Body of pancreas (tissue), 4 donors: ENCODE measurements at regions not wholly inside any gene's neighbourhood (a gene's known extent, or its start where the extent isn't known, plus 50 kb on each side); places are given as distances from the start of the nearest gene placed in this dataset.
A peak's percentile ranks its signal among the peaks of the same experiment; 100 is the strongest.

ENCODE experiments used
- ATAC-seq: fragments of 150-250 bp; one replicate; pipeline ENCODE4 v1.9.1; 2016
- DNase-seq, 4 donors: peaks; one replicate each; pipeline ENCODE4 v3.0.0-alpha.2; 2019
- H3K27ac ChIP-seq, 4 donors: fragments of 200-600 bp; sonication (generic); 1 replicate in 3 of 4; 2 replicates in 1 of 4; pipeline versions ENCODE4 v1.5.1 to v1.6.1; 2016 to 2019; ENCODE audit warnings: mild to moderate bottlenecking in 1 of 4, mixed read lengths in 1 of 4, moderate library complexity in 1 of 4
- H3K27me3 ChIP-seq, 2 donors: fragments of 200-600 bp; sonication (generic); one replicate each; pipeline ENCODE4 v1.6.0; 2016; ENCODE audit warnings: mild to moderate bottlenecking in 1 of 2
- H3K36me3 ChIP-seq, 2 donors: fragments of 200-600 bp; sonication (generic); replicated peaks in 1 of 2; 2 replicates each; pipeline ENCODE4 v1.5.1; 2016; ENCODE audit warnings: low read depth in 2 of 2; ENCODE audit not compliant: insufficient read depth in 1 of 2
- H3K4me1 ChIP-seq: fragments of 200-600 bp; sonication (generic); one replicate; pipeline ENCODE4 v1.6.0; 2016
- H3K4me3 ChIP-seq, 2 donors: fragments of 200-600 bp; sonication (generic); 1 replicate in 1 of 2; 2 replicates in 1 of 2; pipeline ENCODE4 v1.5.1; 2016 to 2019
- H3K9me3 ChIP-seq, 3 donors: fragments of 200-600 bp; sonication (generic); 1 replicate in 2 of 3; 2 replicates in 1 of 3; pipeline ENCODE4 v1.5.1; 2016
- POLR2A ChIP-seq, 3 donors: fragments of 450-650 bp; IDR thresholded peaks; one replicate each; pipeline ENCODE4 v1.6.1; 2016; ENCODE audit warnings: antibody characterized with exemption in 3 of 3, mild to moderate bottlenecking in 2 of 3
- WGBS, 2 donors: methylation state at CpG; one replicate each; pipeline ENCODE4 v1.1.5; 2017; 5-methylcytosine and 5-hydroxymethylcytosine counted together
- intact Hi-C: fragments of 100-400 bp; cut with DNase I; formaldehyde crosslinking; loops from one replicate; pipeline ENCODE4 v1.15.1; 2023
- TF ChIP-seq, protein P1 (sequence below), 7 experiments: fragments of 450-650 bp in 4 of 7; fragments of 200-600 bp in 3 of 7; sonication (generic) in 3 of 7; IDR thresholded peaks; one replicate each; pipeline ENCODE4 v1.5.1; 2016 to 2019; ENCODE audit warnings: antibody characterized with exemption in 7 of 7

DNA sequence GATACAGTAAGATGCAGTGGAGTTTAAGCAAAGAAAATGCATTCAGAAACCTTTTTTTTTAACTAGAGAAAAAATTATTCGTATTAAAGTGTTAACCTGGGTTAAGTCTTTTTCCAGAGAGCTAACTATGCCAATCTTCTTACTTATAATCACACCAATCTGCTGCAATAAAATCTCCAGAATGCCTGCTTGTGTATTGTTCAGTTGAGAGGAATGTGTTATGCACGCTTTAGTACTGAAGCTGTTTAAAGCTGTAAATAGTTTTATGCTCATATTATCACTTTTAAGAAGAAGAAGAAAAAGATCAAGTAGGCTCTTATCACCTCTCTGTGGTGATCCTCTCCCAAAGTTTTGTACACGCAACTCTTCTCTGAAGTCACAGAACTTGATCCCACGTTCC, 528.7 kb downstream of the RFC3 start:
- WGBS, 2 donors, result 75 to 78% methylated on average over 4 of the region's 4 CpGs

DNA sequence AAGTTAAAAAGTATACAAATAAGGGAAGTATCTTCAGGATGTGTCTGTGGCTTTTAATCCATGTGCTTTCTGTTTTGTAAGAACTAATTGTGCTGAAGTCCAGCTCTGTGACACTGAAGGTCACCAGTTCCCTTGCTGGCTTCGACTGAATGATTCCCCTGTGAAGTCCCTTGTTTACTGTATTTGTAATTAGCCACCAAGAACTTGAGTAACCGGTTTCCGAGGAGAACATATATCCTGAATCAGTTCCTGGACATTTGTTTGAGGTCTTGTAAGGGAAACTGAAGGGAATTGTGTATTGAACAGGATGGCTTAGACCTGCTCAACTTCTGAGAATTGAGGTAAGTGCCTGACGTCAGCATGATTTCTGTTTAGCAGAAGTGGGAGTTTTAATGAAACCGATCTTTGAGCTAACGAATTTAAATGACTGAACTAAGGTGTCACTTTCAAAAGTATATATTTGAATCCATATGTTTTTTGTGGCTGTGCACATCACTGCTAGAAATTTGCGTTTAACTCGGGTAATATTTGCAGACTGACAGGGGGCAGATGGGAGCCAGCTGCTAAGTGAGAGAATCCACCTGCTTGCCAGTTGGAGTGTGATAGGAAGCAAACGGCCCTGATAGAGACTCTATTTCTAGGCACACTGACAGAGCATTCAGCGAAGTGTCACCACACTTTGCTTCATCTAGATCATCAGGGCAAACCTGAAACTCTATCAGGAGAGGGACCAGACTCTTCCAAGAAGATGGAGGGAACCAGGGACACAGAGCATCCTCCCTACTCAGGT, 530.0 kb downstream of the RFC3 start:
- 11 to 13% methylated on average over 10 of the region's 10 CpGs for WGBS, 2 donors
- Histone ChIP-seq H3K36me3 (no peaks in the 10 kb centered on the region), H3K27me3 (no peaks in the 10 kb centered on the region), H3K27ac (peak overlapping the region; percentile 63 to 73 (median 69)), H3K4me1 (peaks cover 30% of the 10 kb centered on the region), H3K9me3 (no peaks in the 10 kb centered on the region), H3K4me3 (no peak overlapping the region)
- ATAC-seq (peak; percentile 95), DNase-seq (peak; percentile 46 to 80 (median 64))
- TF ChIP-seq, protein P1, sequence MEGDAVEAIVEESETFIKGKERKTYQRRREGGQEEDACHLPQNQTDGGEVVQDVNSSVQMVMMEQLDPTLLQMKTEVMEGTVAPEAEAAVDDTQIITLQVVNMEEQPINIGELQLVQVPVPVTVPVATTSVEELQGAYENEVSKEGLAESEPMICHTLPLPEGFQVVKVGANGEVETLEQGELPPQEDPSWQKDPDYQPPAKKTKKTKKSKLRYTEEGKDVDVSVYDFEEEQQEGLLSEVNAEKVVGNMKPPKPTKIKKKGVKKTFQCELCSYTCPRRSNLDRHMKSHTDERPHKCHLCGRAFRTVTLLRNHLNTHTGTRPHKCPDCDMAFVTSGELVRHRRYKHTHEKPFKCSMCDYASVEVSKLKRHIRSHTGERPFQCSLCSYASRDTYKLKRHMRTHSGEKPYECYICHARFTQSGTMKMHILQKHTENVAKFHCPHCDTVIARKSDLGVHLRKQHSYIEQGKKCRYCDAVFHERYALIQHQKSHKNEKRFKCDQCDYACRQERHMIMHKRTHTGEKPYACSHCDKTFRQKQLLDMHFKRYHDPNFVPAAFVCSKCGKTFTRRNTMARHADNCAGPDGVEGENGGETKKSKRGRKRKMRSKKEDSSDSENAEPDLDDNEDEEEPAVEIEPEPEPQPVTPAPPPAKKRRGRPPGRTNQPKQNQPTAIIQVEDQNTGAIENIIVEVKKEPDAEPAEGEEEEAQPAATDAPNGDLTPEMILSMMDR (IDR thresholded peaks at IDR 0.05), result no peak
- no peak for TF ChIP-seq POLR2A (IDR thresholded peaks at IDR 0.05)
- intact Hi-C loops, result no loop called here

More for the DNA sequence above, 528.7 kb downstream of the RFC3 start:
- DNase-seq (no peak), ATAC-seq (no peak)
- H3K27ac ChIP-seq, result peak overlapping the region in 2 of 4 donors; percentile 69 to 73
- no peaks in the 10 kb centered on the region for H3K9me3 ChIP-seq
- peaks cover 30% of the 10 kb centered on the region for H3K4me1 ChIP-seq
- TF ChIP-seq, protein P1 (IDR thresholded peaks at IDR 0.05), result no peak
- TF ChIP-seq POLR2A (IDR thresholded peaks at IDR 0.05), result no peak
- no peaks in the 10 kb centered on the region for H3K36me3 ChIP-seq
- intact Hi-C loops, result no loop called here
- no peak overlapping the region for H3K4me3 ChIP-seq
- H3K27me3 ChIP-seq, result no peaks in the 10 kb centered on the region

DNA sequence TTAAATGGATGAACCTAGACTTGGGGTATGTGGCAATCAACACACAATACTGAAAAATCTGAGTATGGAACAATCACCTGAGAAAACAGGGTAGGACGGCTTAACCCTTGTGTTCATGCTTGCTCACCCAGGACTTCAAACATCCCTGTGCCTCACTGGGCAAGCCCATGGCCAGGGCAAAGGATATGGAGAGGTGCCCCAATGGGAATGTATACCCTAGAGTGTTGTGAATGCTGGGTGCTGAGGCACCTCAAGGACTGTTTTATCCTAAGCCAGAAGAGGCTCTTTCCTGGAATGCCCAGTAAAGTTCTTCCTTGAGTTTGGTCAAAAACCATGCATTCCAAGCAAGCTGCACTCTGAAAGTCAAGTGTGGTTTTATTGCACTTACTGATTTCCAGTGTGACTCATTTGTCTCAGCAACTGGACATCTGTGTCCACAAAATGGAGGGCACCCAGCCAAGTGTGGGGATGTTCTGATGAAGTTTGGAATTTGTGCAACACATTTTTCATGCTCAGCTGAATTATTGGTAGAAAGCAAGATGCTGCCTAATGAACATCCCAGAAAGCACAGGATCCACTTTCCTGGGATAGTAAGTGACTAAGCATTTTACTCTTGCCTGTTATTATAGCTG, 531.3 kb downstream of the RFC3 start:
- ATAC-seq, result no peak
- no peaks in the 10 kb centered on the region for H3K9me3 ChIP-seq
- DNase-seq, result peak; percentile 35 to 69 (median 58)
- intact Hi-C loops, result no loop called here
- peak overlapping the region in 3 of 4 donors; percentile 48 to 73 (median 63) for H3K27ac ChIP-seq
- no peak overlapping the region for H3K4me3 ChIP-seq
- 88 to 96% methylated on average over 1 of the region's 1 CpG for WGBS, 2 donors
- H3K4me1 ChIP-seq, result peaks cover 30% of the 10 kb centered on the region
- no peak for TF ChIP-seq POLR2A (IDR thresholded peaks at IDR 0.05)
- TF ChIP-seq, protein P1 (IDR thresholded peaks at IDR 0.05), result no peak
- no peaks in the 10 kb centered on the region for H3K27me3 ChIP-seq
- no peaks in the 10 kb centered on the region for H3K36me3 ChIP-seq

DNA sequence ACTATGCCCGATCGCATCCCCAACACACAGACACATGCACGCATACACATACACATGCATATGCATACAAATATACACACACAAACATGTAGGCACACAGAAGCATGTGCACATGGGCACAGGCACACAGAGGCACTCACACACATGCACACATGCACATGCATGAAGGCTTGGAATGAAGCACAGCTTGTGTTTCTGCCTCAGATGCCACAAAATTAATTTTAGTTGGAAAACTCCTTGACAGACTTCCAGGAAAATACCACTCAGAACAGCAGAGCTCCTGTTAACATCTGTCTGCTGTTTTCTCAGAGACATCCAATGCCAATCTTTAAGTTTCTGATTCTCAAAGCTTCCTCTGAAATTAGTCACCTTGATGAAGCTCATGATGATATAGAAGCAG, 532.7 kb downstream of the RFC3 start:
- H3K9me3 ChIP-seq, result no peaks in the 10 kb centered on the region
- intact Hi-C loops, result no loop called here
- DNase-seq (no peak), ATAC-seq (no peak)
- H3K27me3 ChIP-seq, result no peaks in the 10 kb centered on the region
- no peaks in the 10 kb centered on the region for H3K36me3 ChIP-seq
- H3K4me3 ChIP-seq, result no peak overlapping the region
- TF ChIP-seq POLR2A (IDR thresholded peaks at IDR 0.05), result no peak
- TF ChIP-seq, protein P1 (IDR thresholded peaks at IDR 0.05), result no peak
- H3K4me1 ChIP-seq, result peaks cover 30% of the 10 kb centered on the region
- H3K27ac ChIP-seq, result no peak overlapping the region
- WGBS, 2 donors, result 95 to 96% methylated on average over 3 of the region's 3 CpGs
